Endothelial cell of umbilical vein (primary cell): ENCODE measurements at regions not wholly inside any gene's neighbourhood (a gene's known extent, or its start where the extent isn't known, plus 50 kb on each side); places are given as distances from the start of the nearest gene placed in this dataset.

Experiments used
- BruUV-seq: library from RNA; stranded (reverse); fragments of 400-500 nt; replicated peaks from 2 replicates; lab custom pipeline; 2021; lab: Mats Ljungman, UMichigan
- CTCF ChIA-PET: fragments of 300-600, 350-600 bp; sonication (Branson Sonifier 250); formaldehyde crosslinking; loops from one replicate; lab custom pipeline; 2021; ENCODE audit warnings: antibody characterized with exemption, inconsistent platforms; lab: Charles Lee
- POLR2A ChIA-PET: fragments of 300-600, 350-600 bp; sonication (Branson Sonifier 250); formaldehyde crosslinking; loops from one replicate; lab custom pipeline; 2021; ENCODE audit warnings: antibody characterized with exemption, inconsistent platforms; lab: Charles Lee
- DNase-seq: peaks from one replicate; pipeline ENCODE4 v3.0.0-alpha.2; 2011; ENCODE audit warnings: low read depth, low spot score
- FAIRE-seq: peaks from 2 replicates; lab custom pipeline; 2011; peaks lifted over from hg19 to GRCh38; lab: Jason Lieb, UNC
- H2AFZ ChIP-seq: 2 replicates; pipeline ENCODE4 v1.6.0; 2012; ENCODE audit warnings: low read depth, low read length, control low read depth, inconsistent platforms
- H3K27ac ChIP-seq: 2 replicates; pipeline ENCODE4 v1.5.1; 2011; ENCODE audit warnings: low read depth, mild to moderate bottlenecking, control low read depth, low read length, moderate library complexity; ENCODE audit not compliant: insufficient read depth
- H3K27me3 ChIP-seq, 2 experiments: 2 replicates each; pipeline versions ENCODE4 v1.6.0 to v1.6.1; 2011; ENCODE audit warnings: low read length in 2 of 2, mixed read lengths in 1 of 2; ENCODE audit not compliant: control insufficient read depth in 2 of 2, insufficient read depth in 2 of 2
- H3K36me3 ChIP-seq, 2 experiments: 2 replicates in 1 of 2; 3 replicates in 1 of 2; pipeline ENCODE4 v1.5.1; 2011; ENCODE audit warnings: low read length in 2 of 2, mild to moderate bottlenecking in 1 of 2, moderate library complexity in 1 of 2; ENCODE audit not compliant: control insufficient read depth in 2 of 2, insufficient read depth in 2 of 2; ENCODE audit errors: extremely low read depth in 1 of 2
- H3K4me1 ChIP-seq: 3 replicates; pipeline ENCODE4 v1.5.1; 2011; ENCODE audit warnings: mild to moderate bottlenecking, low read length; ENCODE audit not compliant: control insufficient read depth, insufficient read depth; ENCODE audit errors: extremely low read depth
- H3K4me2 ChIP-seq: 2 replicates; pipeline ENCODE4 v1.6.1; 2011; ENCODE audit warnings: low read length, control low read depth, mixed read lengths; ENCODE audit not compliant: insufficient read depth
- H3K4me3 ChIP-seq, 3 experiments: fragments of 200-600 bp in 1 of 3; sonication (generic), shearing (Covaris generic) in 1 of 3; replicated peaks in 1 of 3; 2 replicates each; pipeline ENCODE4 v1.5.1; 2011 to 2016; ENCODE audit warnings: control low read depth in 3 of 3, low read length in 3 of 3, mild to moderate bottlenecking in 2 of 3, inconsistent platforms in 1 of 3, low read depth in 1 of 3, moderate library complexity in 1 of 3; ENCODE audit not compliant: insufficient read depth in 1 of 3
- H3K79me2 ChIP-seq: 2 replicates; pipeline ENCODE4 v1.6.0; 2012; ENCODE audit warnings: low read length, inconsistent platforms; ENCODE audit not compliant: control insufficient read depth, insufficient read depth
- H3K9ac ChIP-seq: replicated peaks from 2 replicates; pipeline ENCODE3; 2011; ENCODE audit warnings: low read length, control low read depth; ENCODE audit not compliant: insufficient read depth; ENCODE audit errors: extremely low read depth
- H3K9me1 ChIP-seq: replicated peaks from 3 replicates; pipeline ENCODE4 v1.6.0; 2011; ENCODE audit warnings: mild to moderate bottlenecking, low read length; ENCODE audit not compliant: control insufficient read depth, insufficient read depth; ENCODE audit errors: extremely low read depth
- H3K9me3 ChIP-seq: replicated peaks from 2 replicates; pipeline ENCODE4 v1.5.1; 2012; ENCODE audit warnings: low read length, inconsistent platforms; ENCODE audit not compliant: control insufficient read depth, insufficient read depth
- H4K20me1 ChIP-seq: replicated peaks from 2 replicates; pipeline ENCODE3; 2011; ENCODE audit warnings: mild to moderate bottlenecking, low read length; ENCODE audit not compliant: control insufficient read depth, insufficient read depth; ENCODE audit errors: extremely low read depth
- CTCF ChIP-seq, 2 donors: IDR thresholded peaks; 1 replicate in 1 of 2; 2 replicates in 1 of 2; pipeline ENCODE4 v1.5.1; 2011; ENCODE audit warnings: low read length in 2 of 2, mild to moderate bottlenecking in 2 of 2, moderate library complexity in 2 of 2, control low read depth in 1 of 2, inconsistent platforms in 1 of 2, low read depth in 1 of 2; ENCODE audit not compliant: insufficient read depth in 1 of 2; ENCODE audit errors: extremely low read depth in 1 of 2
- EZH2 ChIP-seq: IDR thresholded peaks from 2 replicates; pipeline ENCODE4 v1.6.1; 2012; ENCODE audit warnings: borderline replicate concordance, low read depth, mild to moderate bottlenecking, moderate library complexity, low read length, inconsistent platforms; ENCODE audit not compliant: severe bottlenecking
- FOS ChIP-seq: IDR thresholded peaks from 2 replicates; pipeline ENCODE4 v1.6.1; 2011; ENCODE audit warnings: mild to moderate bottlenecking, low read length, moderate library complexity, borderline replicate concordance; ENCODE audit not compliant: insufficient read depth
- GATA2 ChIP-seq: IDR thresholded peaks from 2 replicates; pipeline ENCODE4 v1.7.0; 2011; ENCODE audit warnings: low read depth, mild to moderate bottlenecking, moderate library complexity, mixed read lengths, low read length; ENCODE audit not compliant: insufficient read length, insufficient read depth
- JUN ChIP-seq: IDR thresholded peaks from 2 replicates; pipeline ENCODE4 v1.6.1; 2011; ENCODE audit warnings: borderline replicate concordance, low read depth; ENCODE audit not compliant: insufficient read length, insufficient read depth
- MAX ChIP-seq: IDR thresholded peaks from 2 replicates; pipeline ENCODE4 v1.6.1; 2011; ENCODE audit not compliant: insufficient read depth, insufficient read length
- MYC ChIP-seq: IDR thresholded peaks from one replicate; pipeline ENCODE4 v1.6.1; 2011; ENCODE audit warnings: mild to moderate bottlenecking, low read depth, low read length
- POLR2A ChIP-seq: IDR thresholded peaks from 2 replicates; pipeline ENCODE4 v1.6.1; 2012; ENCODE audit warnings: low read depth, mild to moderate bottlenecking, control low read depth, low read length
- dilution Hi-C: fragments of 300-500 bp; cut with MboI; formaldehyde crosslinking; loops from one replicate; pipeline ENCODE4 v1.15.0; 2019; ENCODE audit warnings: low sequenced_read_pairs; ENCODE audit not compliant: extremely low pct_ligation_motif_present
- intact Hi-C: fragments of 100-400 bp; cut with micrococcal nuclease; formaldehyde crosslinking; loops from one replicate; pipeline ENCODE4 v1.10.0; 2022

GRCh38 chr2:34317797-34318196 lies 718.7 kb upstream of the FAM98A start:
- no peak for FAIRE-seq
- no peaks in the 10 kb centered on the region for H3K79me2 ChIP-seq
- POLR2A ChIA-PET: no interaction called here

More at GRCh38 chr2:34317797-34318196, 718.7 kb upstream of the FAM98A start:
- TF ChIP-seq CTCF (IDR thresholded peaks at IDR 0.05; ENCODE audit: extremely low read depth in 1 of 2, insufficient read depth in 1 of 2, low read depth in 1 of 2, low read length in 2 of 2): no peak
- no peak for TF ChIP-seq POLR2A
- TF ChIP-seq EZH2: no peak
- TF ChIP-seq MAX: no peak
- TF ChIP-seq FOS: no peak
- no peak for TF ChIP-seq MYC
- TF ChIP-seq JUN: no peak
- no peak for TF ChIP-seq GATA2
- H3K27ac ChIP-seq: no peak overlapping the region
- dilution Hi-C loops: no loop called here
- no peaks in the 10 kb centered on the region for H3K9me3 ChIP-seq
- DNase-seq: no peak
- no peak overlapping the region for H3K4me3 ChIP-seq
- CTCF ChIA-PET: no interaction called here
- H2AFZ ChIP-seq: no peak overlapping the region
- intact Hi-C loops: no loop called here
- H3K36me3 ChIP-seq: no peaks in the 10 kb centered on the region
- H3K4me1 ChIP-seq: no peaks in the 10 kb centered on the region
- H4K20me1 ChIP-seq: no peaks in the 10 kb centered on the region
- no peak overlapping the region for H3K9ac ChIP-seq
- H3K27me3 ChIP-seq: no peaks in the 10 kb centered on the region
- no peak overlapping the region for H3K4me2 ChIP-seq
- H3K9me1 ChIP-seq: no peaks in the 10 kb centered on the region
- BruUV-seq: no TSS peak
